ENCODE measurements at regions not wholly inside any gene's neighbourhood (a gene's known extent, or its start where the extent isn't known, plus 50 kb on each side); places are given as distances from the start of the nearest gene placed in this dataset.
A peak's percentile ranks its signal among the peaks of the same experiment; 100 is the strongest.
"Not testable (repeated sequence)": the region's sequence is repeated elsewhere in the genome, so short reads cannot be mapped to it uniquely, and the experiment has no call there.

GRCh38 chr2:217622205-217623060 lies 380.4 kb downstream of the TNS1 start:
- no peak for DNase-seq

- no peak for DNase-seq
These were observed 381.4 kb downstream of the TNS1 start for GRCh38 chr2:217621391-217621801.

- DNase-seq: no peak
These were observed 384.1 kb downstream of the TNS1 start for GRCh38 chr2:217618744-217619143.

- DNase-seq: no peak
These were observed 385.2 kb downstream of the TNS1 start for GRCh38 chr2:217617616-217618022.

- DNase-seq: no peak
These were observed 385.9 kb downstream of the TNS1 start for GRCh38 chr2:217616936-217617335.

- no peak for DNase-seq
These were observed 387.6 kb downstream of the TNS1 start for GRCh38 chr2:217615171-217615570.

- no peak for DNase-seq
These were observed 388.3 kb downstream of the TNS1 start for GRCh38 chr2:217614498-217614897.

- DNase-seq: no peak
These were observed 388.7 kb downstream of the TNS1 start for GRCh38 chr2:217614096-217614495.

- DNase-seq: no peak
These were observed 389.9 kb downstream of the TNS1 start for GRCh38 chr2:217612920-217613319.

GRCh38 chr2:217612211-217612610 lies 390.6 kb downstream of the TNS1 start:
- DNase-seq: no peak

- no peak for DNase-seq
These were observed 391.1 kb downstream of the TNS1 start for GRCh38 chr2:217611626-217612127.

- DNase-seq: no peak
These were observed 391.7 kb downstream of the TNS1 start for GRCh38 chr2:217611056-217611455.

- DNase-seq: peak; percentile 46
These were observed 392.4 kb downstream of the TNS1 start for GRCh38 chr2:217610401-217610814.

- no peak for DNase-seq
These were observed 392.8 kb downstream of the TNS1 start for GRCh38 chr2:217609952-217610351.

GRCh38 chr2:217606296-217606695 lies 396.5 kb downstream of the TNS1 start:
- no peak for DNase-seq

- DNase-seq: no peak
These were observed 398.1 kb downstream of the TNS1 start for GRCh38 chr2:217604527-217605194.

GRCh38 chr2:217601601-217602000 lies 401.2 kb downstream of the TNS1 start:
- DNase-seq: no peak

GRCh38 chr2:217599906-217600305 lies 402.9 kb downstream of the TNS1 start:
- DNase-seq: no peak

- no peak for DNase-seq
These were observed 405.1 kb downstream of the TNS1 start for GRCh38 chr2:217597681-217598080.

- no peak for DNase-seq
These were observed 405.6 kb downstream of the TNS1 start for GRCh38 chr2:217597145-217597544.

- DNase-seq: no peak
These were observed 409.1 kb downstream of the TNS1 start for GRCh38 chr2:217593732-217594131.

GRCh38 chr2:217588266-217588665 lies 414.5 kb downstream of the TNS1 start:
- DNase-seq: no peak

GRCh38 chr2:217585362-217585761 lies 417.4 kb downstream of the TNS1 start:
- no peak for DNase-seq

- not testable (repeated sequence) for DNase-seq
These were observed 422.4 kb downstream of the TNS1 start for GRCh38 chr2:217580407-217580806.

Data from CD4-positive, alpha-beta T cell treated with Interleukin-10 for 1 hour (primary cell).